Liver (tissue), 8 donors: ENCODE measurements at regions not wholly inside any gene's neighbourhood (a gene's known extent, or its start where the extent isn't known, plus 50 kb on each side); places are given as distances from the start of the nearest gene placed in this dataset.
A peak's percentile ranks its signal among the peaks of the same experiment; 100 is the strongest.

Experiments used
- DNase-seq: peaks from one replicate; pipeline ENCODE4 v3.0.0-alpha.2; 2017; ENCODE audit warnings: low spot score
- H3K27ac ChIP-seq, 2 donors: one replicate each; pipeline ENCODE4 v1.7.0; 2013; ENCODE audit warnings: inconsistent platforms in 2 of 2, low read length in 2 of 2, control low read depth in 1 of 2, low read depth in 1 of 2, mild to moderate bottlenecking in 1 of 2
- H3K27me3 ChIP-seq, 4 donors: one replicate each; pipeline versions ENCODE4 v1.6.1 to v1.7.0; 2013; ENCODE audit warnings: low read length in 3 of 4, inconsistent platforms in 1 of 4, mild to moderate bottlenecking in 1 of 4, moderate library complexity in 1 of 4; ENCODE audit not compliant: control insufficient read depth in 4 of 4, insufficient read depth in 4 of 4
- H3K36me3 ChIP-seq, 4 donors: one replicate each; pipeline versions ENCODE4 v1.6.1 to v1.7.0; 2013; ENCODE audit warnings: low read length in 3 of 4, mild to moderate bottlenecking in 3 of 4, low read depth in 1 of 4, moderate library complexity in 1 of 4; ENCODE audit not compliant: control insufficient read depth in 4 of 4, insufficient read depth in 3 of 4
- H3K4me1 ChIP-seq, 4 donors: one replicate each; pipeline versions ENCODE4 v1.6.1 to v1.7.0; 2013; ENCODE audit warnings: low read length in 3 of 4, mild to moderate bottlenecking in 3 of 4, moderate library complexity in 1 of 4; ENCODE audit not compliant: control insufficient read depth in 4 of 4, insufficient read depth in 4 of 4
- H3K4me3 ChIP-seq, 3 donors: one replicate each; pipeline versions ENCODE4 v1.6.1 to v1.7.0; 2013; ENCODE audit warnings: low read length in 3 of 3, control low read depth in 1 of 3, low read depth in 1 of 3, mild to moderate bottlenecking in 1 of 3
- H3K9ac ChIP-seq, 2 donors: one replicate each; pipeline ENCODE4 v1.7.0; 2013; ENCODE audit warnings: low read length in 2 of 2, mild to moderate bottlenecking in 2 of 2, moderate library complexity in 2 of 2, control low read depth in 1 of 2, low read depth in 1 of 2
- H3K9me3 ChIP-seq, 4 donors: one replicate each; pipeline versions ENCODE4 v1.6.1 to v1.7.0; 2013; ENCODE audit warnings: low read length in 3 of 4; ENCODE audit not compliant: control insufficient read depth in 4 of 4
- ATF3 ChIP-seq: IDR thresholded peaks from 2 replicates; pipeline ENCODE4 v1.6.1; 2016; ENCODE audit warnings: antibody characterized with exemption
- CTCF ChIP-seq: fragments of 150-350 bp; IDR thresholded peaks from 2 replicates; pipeline ENCODE4 v1.5.1; 2017; ENCODE audit warnings: improper control_type of control experiment, low read depth, low read length; ENCODE audit not compliant: missing input control
- EGR1 ChIP-seq, 2 donors: IDR thresholded peaks; 2 replicates each; pipeline ENCODE4 v1.6.1; 2016 to 2018; ENCODE audit warnings: antibody characterized with exemption in 2 of 2, low read depth in 2 of 2
- FOXA1 ChIP-seq: IDR thresholded peaks from 2 replicates; pipeline ENCODE4 v1.6.1; 2016; ENCODE audit warnings: antibody characterized with exemption
- FOXA2 ChIP-seq: IDR thresholded peaks from 2 replicates; pipeline ENCODE4 v1.6.1; 2016; ENCODE audit warnings: antibody characterized with exemption
- GABPA ChIP-seq, 2 donors: IDR thresholded peaks in 1 of 2; conservative IDR thresholded peaks in 1 of 2; 2 replicates each; pipeline ENCODE4 v1.6.1; 2016; ENCODE audit warnings: antibody characterized with exemption in 2 of 2, mild to moderate bottlenecking in 1 of 2, moderate library complexity in 1 of 2
- HNF4A ChIP-seq, 2 donors: conservative IDR thresholded peaks; 2 replicates each; pipeline ENCODE4 v1.6.1; 2016; ENCODE audit warnings: antibody characterized with exemption in 2 of 2, mild to moderate bottlenecking in 2 of 2
- HNF4G ChIP-seq: IDR thresholded peaks from 2 replicates; pipeline ENCODE4 v1.6.1; 2016; ENCODE audit warnings: antibody characterized with exemption
- JUND ChIP-seq, 2 donors: IDR thresholded peaks; 2 replicates each; pipeline ENCODE4 v1.6.1; 2016; ENCODE audit warnings: antibody characterized with exemption in 2 of 2
- MAX ChIP-seq: IDR thresholded peaks from 2 replicates; pipeline ENCODE4 v1.6.1; 2016; ENCODE audit warnings: antibody characterized with exemption
- RAD21 ChIP-seq, 2 donors: IDR thresholded peaks; 2 replicates each; pipeline ENCODE4 v1.6.1; 2016; ENCODE audit warnings: antibody characterized with exemption in 2 of 2, mild to moderate bottlenecking in 2 of 2
- REST ChIP-seq: IDR thresholded peaks from 2 replicates; pipeline ENCODE4 v1.6.1; 2016; ENCODE audit warnings: antibody characterized with exemption, mild to moderate bottlenecking
- RXRA ChIP-seq, 2 donors: IDR thresholded peaks; 2 replicates each; pipeline ENCODE4 v1.6.1; 2017 to 2018; ENCODE audit warnings: antibody characterized with exemption in 2 of 2, mild to moderate bottlenecking in 1 of 2
- SP1 ChIP-seq: IDR thresholded peaks from 2 replicates; pipeline ENCODE4 v1.6.1; 2018; ENCODE audit warnings: antibody characterized with exemption, mild to moderate bottlenecking
- TAF1 ChIP-seq: conservative IDR thresholded peaks from 2 replicates; pipeline ENCODE4 v1.6.1; 2016; ENCODE audit warnings: antibody characterized with exemption, mild to moderate bottlenecking
- ZBTB33 ChIP-seq: IDR thresholded peaks from 2 replicates; pipeline ENCODE4 v1.6.1; 2016; ENCODE audit warnings: antibody characterized with exemption
- WGBS: extraction: QIAGEN DNeasy Blood & Tissue Kit; methylation state at CpG from one replicate; pipeline ENCODE4 v1.1.7; 2013; 5-methylcytosine and 5-hydroxymethylcytosine counted together
- donor health status: healthy.
- donor health status: healthy.
- donor health status: healthy.
- donor health status: healthy.
- donor health status: healthy.

- Histone ChIP-seq H3K9me3 (no peaks in the 10 kb centered on the region), H3K4me1 (no peaks in the 10 kb centered on the region), H3K4me3 (no peak overlapping the region), H3K9ac (no peak overlapping the region), H3K27ac (no peak overlapping the region), H3K27me3 (no peaks in the 10 kb centered on the region), H3K36me3 (no peaks in the 10 kb centered on the region)
- no peak for DNase-seq
- TF ChIP-seq GABPA (IDR thresholded peaks at IDR 0.05 in 1 of 2, conservative IDR thresholded peaks at IDR 0.05 in 1 of 2) (no peak), ATF3 (no peak), RXRA (IDR thresholded peaks at IDR 0.05) (no peak), REST (no peak), RAD21 (IDR thresholded peaks at IDR 0.05) (no peak)
These were observed 179.1 kb upstream of the GPRIN3 start for GRCh38 chr4:89486673-89487072.

GRCh38 chr4:89486042-89486441, 178.4 kb upstream of the GPRIN3 start:
- no peaks in the 10 kb centered on the region for H3K36me3 ChIP-seq
- H3K4me1 ChIP-seq = no peaks in the 10 kb centered on the region
- no peaks in the 10 kb centered on the region for H3K9me3 ChIP-seq
- H3K4me3 ChIP-seq = no peak overlapping the region
- DNase-seq = no peak
- 44% methylated on average over 3 of the region's 3 CpGs for WGBS
- H3K9ac ChIP-seq = no peak overlapping the region
- H3K27me3 ChIP-seq = no peaks in the 10 kb centered on the region
- no peak for TF ChIP-seq ATF3
- TF ChIP-seq TAF1 = no peak
- no peak for TF ChIP-seq FOXA1
- TF ChIP-seq CTCF = peak; percentile 21
- TF ChIP-seq MAX = no peak
- no peak for TF ChIP-seq JUND (IDR thresholded peaks at IDR 0.05)
- TF ChIP-seq EGR1 (IDR thresholded peaks at IDR 0.05; ENCODE audit: low read depth in 2 of 2) = no peak
- no peak for TF ChIP-seq REST
- TF ChIP-seq SP1 = no peak
- no peak for TF ChIP-seq ZBTB33
- no peak for TF ChIP-seq GABPA (IDR thresholded peaks at IDR 0.05 in 1 of 2, conservative IDR thresholded peaks at IDR 0.05 in 1 of 2)
- TF ChIP-seq RAD21 (IDR thresholded peaks at IDR 0.05) = peak; percentile 62 to 66
- TF ChIP-seq HNF4A (conservative IDR thresholded peaks at IDR 0.05) = no peak
- no peak for TF ChIP-seq FOXA2
- TF ChIP-seq HNF4G = no peak
- H3K27ac ChIP-seq = no peak overlapping the region
